HepG2 (cell line): ENCODE measurements at regions not wholly inside any gene's neighbourhood (a gene's known extent, or its start where the extent isn't known, plus 50 kb on each side); places are given as distances from the start of the nearest gene placed in this dataset.

Experiments used
- DPF2 ChIP-seq: sonication (generic); formaldehyde crosslinking; IDR thresholded peaks from 2 replicates; pipeline ENCODE4 v1.4.0; 2020; ENCODE audit warnings: mild to moderate bottlenecking, low read depth, missing genetic modification reagents, borderline replicate concordance
- FOSL2 ChIP-seq: sonication (generic); formaldehyde crosslinking; IDR thresholded peaks from 2 replicates; pipeline ENCODE4 v1.4.0; 2020; ENCODE audit warnings: missing genetic modification reagents
- GPN1 ChIP-seq: sonication (generic); formaldehyde crosslinking; IDR thresholded peaks from 2 replicates; pipeline ENCODE4 v1.5.1; 2020; ENCODE audit warnings: missing genetic modification reagents, borderline replicate concordance
- HNRNPL ChIP-seq: fragments of 200-400 bp; formaldehyde crosslinking; IDR thresholded peaks from 2 replicates; pipeline ENCODE4 v1.6.1; 2017; ENCODE audit warnings: mild to moderate bottlenecking, low read depth, low read length
- KDM6A ChIP-seq: IDR thresholded peaks from 2 replicates; pipeline ENCODE4 v1.6.1; 2016; ENCODE audit warnings: low read depth
- KLF6 ChIP-seq: IDR thresholded peaks from 2 replicates; pipeline ENCODE4 v1.8.0; 2016; ENCODE audit warnings: missing biosample characterization, missing genetic modification reagents
- MXI1 ChIP-seq: IDR thresholded peaks from 3 replicates; pipeline ENCODE4 v1.6.1; 2012; ENCODE audit warnings: low read depth, low read length, inconsistent platforms, borderline replicate concordance
- NR2F6 ChIP-seq, 2 experiments: IDR thresholded peaks; 2 replicates each; pipeline ENCODE4 v1.6.1; 2016; ENCODE audit warnings: antibody characterized with exemption in 1 of 2, mild to moderate bottlenecking in 1 of 2
- PHF5A ChIP-seq: IDR thresholded peaks from one replicate; pipeline ENCODE4 v1.6.1; 2018; ENCODE audit warnings: low read depth, missing genetic modification reagents; ENCODE audit not compliant: unreplicated experiment
- PREB ChIP-seq: sonication (generic); formaldehyde crosslinking; IDR thresholded peaks from 2 replicates; pipeline ENCODE4 v1.4.0; 2020; ENCODE audit warnings: missing genetic modification reagents
- SP4 ChIP-seq: sonication (generic); formaldehyde crosslinking; IDR thresholded peaks from 2 replicates; pipeline ENCODE4 v1.8.1; 2023; ENCODE audit warnings: mild to moderate bottlenecking, missing genetic modification reagents
- TRIM24 ChIP-seq: sonication (generic); formaldehyde crosslinking; IDR thresholded peaks from 2 replicates; pipeline ENCODE4 v1.8.0; 2022; ENCODE audit warnings: mild to moderate bottlenecking, missing genetic modification reagents
- ZBTB43 ChIP-seq: sonication (generic); formaldehyde crosslinking; conservative IDR thresholded peaks from 2 replicates; pipeline ENCODE4 v1.4.0; 2020; ENCODE audit warnings: missing genetic modification reagents
- ZFP82 ChIP-seq: sonication (generic); formaldehyde crosslinking; IDR thresholded peaks from 2 replicates; pipeline ENCODE4 v1.5.1; 2020; ENCODE audit warnings: mild to moderate bottlenecking, missing genetic modification reagents, borderline replicate concordance
- ZNF10 ChIP-seq: sonication (generic); formaldehyde crosslinking; IDR thresholded peaks from 2 replicates; pipeline ENCODE4 v1.4.0; 2020; ENCODE audit warnings: mild to moderate bottlenecking, low read depth, missing genetic modification reagents, borderline replicate concordance
- ZNF326 ChIP-seq: sonication (generic); formaldehyde crosslinking; IDR thresholded peaks from 2 replicates; pipeline ENCODE4 v1.4.0; 2020; ENCODE audit warnings: missing genetic modification reagents, borderline replicate concordance
- ZNF33A ChIP-seq: sonication (generic); formaldehyde crosslinking; IDR thresholded peaks from 2 replicates; pipeline ENCODE4 v1.5.1; 2020; ENCODE audit warnings: missing genetic modification reagents, mild to moderate bottlenecking, moderate library complexity, borderline replicate concordance
- ZNF383 ChIP-seq: sonication (generic); formaldehyde crosslinking; IDR thresholded peaks from 2 replicates; pipeline ENCODE4 v1.4.0; 2020; ENCODE audit warnings: missing genetic modification reagents, mild to moderate bottlenecking, borderline replicate concordance
- ZNF550 ChIP-seq: sonication (generic); formaldehyde crosslinking; IDR thresholded peaks from 2 replicates; pipeline ENCODE4 v1.4.0; 2020; ENCODE audit warnings: mild to moderate bottlenecking, missing genetic modification reagents, borderline replicate concordance
- ZNF589 ChIP-seq: sonication (generic); formaldehyde crosslinking; conservative IDR thresholded peaks from 2 replicates; pipeline ENCODE4 v1.8.0; 2022; ENCODE audit warnings: mild to moderate bottlenecking, moderate library complexity, missing genetic modification reagents
- ZNF639 ChIP-seq: conservative IDR thresholded peaks from 2 replicates; pipeline ENCODE4 v1.6.1; 2018; ENCODE audit warnings: missing genetic modification reagents
- ZNF704 ChIP-seq: sonication (generic); formaldehyde crosslinking; IDR thresholded peaks from 2 replicates; pipeline ENCODE4 v1.8.1; 2023; ENCODE audit warnings: mild to moderate bottlenecking, inconsistent platforms, moderate library complexity, missing genetic modification reagents, borderline replicate concordance
- ZNF724P ChIP-seq: sonication (generic); formaldehyde crosslinking; IDR thresholded peaks from 2 replicates; pipeline ENCODE4 v1.8.0; 2022; ENCODE audit warnings: missing genetic modification reagents, borderline replicate concordance
- ZNF749 ChIP-seq: sonication (generic); formaldehyde crosslinking; IDR thresholded peaks from 2 replicates; pipeline ENCODE4 v1.8.0; 2022; ENCODE audit warnings: mild to moderate bottlenecking, missing genetic modification reagents, moderate library complexity, borderline replicate concordance
- ZNF773 ChIP-seq: sonication (generic); formaldehyde crosslinking; IDR thresholded peaks from 2 replicates; pipeline ENCODE4 v1.4.0; 2020; ENCODE audit warnings: missing genetic modification reagents, borderline replicate concordance

GRCh38 chr7:13185139-13185538, 497.7 kb downstream of the ARL4A start (continued):
- TF ChIP-seq MXI1 = no peak
- TF ChIP-seq ZNF704 (CRISPR knock-in tag) = no peak
- no peak for TF ChIP-seq ZNF639 (CRISPR knock-in tag)
- no peak for TF ChIP-seq SP4
- no peak for TF ChIP-seq TRIM24
- TF ChIP-seq DPF2 (CRISPR knock-in tag) = peak; percentile 78; the same call in 1 of the 2 replicates
- peak; percentile 99 for TF ChIP-seq NR2F6 (IDR thresholded peaks at IDR 0.05)
- TF ChIP-seq NR2F6 (CRISPR knock-in tag; IDR thresholded peaks at IDR 0.05) = peak; percentile 96
- no peak for TF ChIP-seq ZFP82 (CRISPR knock-in tag)
- no peak for TF ChIP-seq ZNF773 (CRISPR knock-in tag)
- 0 out of 2 replicates have a peak, but pooled peaks have one; percentile 22 for TF ChIP-seq KLF6 (CRISPR knock-in tag)
- TF ChIP-seq ZNF550 = no peak
- TF ChIP-seq ZNF33A (CRISPR knock-in tag) = no peak
- no peak for TF ChIP-seq ZNF10 (CRISPR knock-in tag)
- no peak for TF ChIP-seq ZBTB43
- TF ChIP-seq GPN1 = no peak
- no peak for TF ChIP-seq PHF5A (CRISPR knock-in tag)
- TF ChIP-seq HNRNPL = no peak
- TF ChIP-seq ZNF749 = no peak
- no peak for TF ChIP-seq ZNF383 (CRISPR knock-in tag)
- TF ChIP-seq ZNF724P (CRISPR knock-in tag) = no peak
- no peak for TF ChIP-seq ZNF589 (CRISPR knock-in tag)
- no peak for TF ChIP-seq PREB (CRISPR knock-in tag)
- TF ChIP-seq FOSL2 (CRISPR knock-in tag) = peak; percentile 66
- TF ChIP-seq KDM6A = peak; percentile 80
- no peak for TF ChIP-seq ZNF326 (CRISPR knock-in tag)
